ENCODE measurements at regions not wholly inside any gene's neighbourhood (a gene's known extent, or its start where the extent isn't known, plus 50 kb on each side); places are given as distances from the start of the nearest gene placed in this dataset.

DNA sequence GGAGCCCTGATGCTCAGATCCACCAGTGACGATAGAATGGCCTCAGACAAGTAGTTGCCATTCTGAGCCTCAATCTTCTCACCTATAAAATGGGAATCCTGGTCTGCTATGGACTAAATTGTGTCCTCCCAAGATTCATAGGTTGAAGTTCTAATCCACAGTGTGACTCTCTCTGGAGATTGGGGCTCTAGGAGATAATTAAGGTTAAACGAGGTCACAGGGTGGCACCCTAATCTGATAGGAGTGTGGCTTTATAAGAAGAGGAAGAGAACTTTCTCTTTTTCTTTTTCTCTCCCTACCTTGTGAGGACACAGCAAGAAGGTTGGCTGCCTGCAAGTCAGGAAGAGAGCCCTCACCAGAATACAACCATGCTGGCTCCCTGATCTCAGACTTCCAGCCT lies 214.1 kb downstream of the KATNAL1 start:
- Histone ChIP-seq H3K27ac (no peak overlapping the region), H3K4me3 (ENCODE audit: low read depth, low read length) (no peak overlapping the region), H3K36me3 (replicated peaks) (no peaks in the 10 kb centered on the region), H3K27me3 (replicated peaks) (no peaks in the 10 kb centered on the region)
- TF ChIP-seq, protein P1, sequence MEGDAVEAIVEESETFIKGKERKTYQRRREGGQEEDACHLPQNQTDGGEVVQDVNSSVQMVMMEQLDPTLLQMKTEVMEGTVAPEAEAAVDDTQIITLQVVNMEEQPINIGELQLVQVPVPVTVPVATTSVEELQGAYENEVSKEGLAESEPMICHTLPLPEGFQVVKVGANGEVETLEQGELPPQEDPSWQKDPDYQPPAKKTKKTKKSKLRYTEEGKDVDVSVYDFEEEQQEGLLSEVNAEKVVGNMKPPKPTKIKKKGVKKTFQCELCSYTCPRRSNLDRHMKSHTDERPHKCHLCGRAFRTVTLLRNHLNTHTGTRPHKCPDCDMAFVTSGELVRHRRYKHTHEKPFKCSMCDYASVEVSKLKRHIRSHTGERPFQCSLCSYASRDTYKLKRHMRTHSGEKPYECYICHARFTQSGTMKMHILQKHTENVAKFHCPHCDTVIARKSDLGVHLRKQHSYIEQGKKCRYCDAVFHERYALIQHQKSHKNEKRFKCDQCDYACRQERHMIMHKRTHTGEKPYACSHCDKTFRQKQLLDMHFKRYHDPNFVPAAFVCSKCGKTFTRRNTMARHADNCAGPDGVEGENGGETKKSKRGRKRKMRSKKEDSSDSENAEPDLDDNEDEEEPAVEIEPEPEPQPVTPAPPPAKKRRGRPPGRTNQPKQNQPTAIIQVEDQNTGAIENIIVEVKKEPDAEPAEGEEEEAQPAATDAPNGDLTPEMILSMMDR (IDR thresholded peaks at IDR 0.05; ENCODE audit: low read depth, low read length, missing control alignments) = no peak
- in situ Hi-C loops (cut with HindIII; ENCODE audit: low pct_ligation_motif_present, low sequenced_read_pairs) = no loop called here
- no peak for DNase-seq

DNA sequence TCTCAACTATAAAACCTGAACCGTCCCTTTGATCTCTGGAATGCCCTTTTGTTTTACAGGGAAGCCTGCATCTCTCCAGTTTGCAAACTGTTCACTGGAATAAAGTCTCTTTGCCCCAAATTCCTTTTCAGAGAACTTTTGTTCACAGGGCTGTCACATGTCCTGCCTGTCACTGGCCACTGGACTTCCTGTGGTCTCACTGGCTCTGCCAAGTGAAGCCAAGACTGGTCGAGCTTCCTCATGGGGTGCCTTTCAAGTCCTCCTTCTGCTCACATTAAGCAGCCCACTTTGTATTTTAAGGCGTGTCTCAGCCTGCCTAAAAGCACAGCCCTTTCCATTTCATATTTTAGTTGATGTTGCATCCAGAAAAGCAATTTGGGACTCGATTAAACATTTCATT lies 215.7 kb downstream of the KATNAL1 start:
- Histone ChIP-seq H3K36me3 (replicated peaks) (no peaks in the 10 kb centered on the region), H3K27ac (no peak overlapping the region), H3K27me3 (replicated peaks) (no peaks in the 10 kb centered on the region), H3K4me3 (ENCODE audit: low read depth, low read length) (no peak overlapping the region)
- DNase-seq = no peak
- in situ Hi-C loops (cut with HindIII; ENCODE audit: low pct_ligation_motif_present, low sequenced_read_pairs) = no loop called here
- TF ChIP-seq, protein P1 (IDR thresholded peaks at IDR 0.05; ENCODE audit: low read depth, low read length, missing control alignments) = no peak

DNA sequence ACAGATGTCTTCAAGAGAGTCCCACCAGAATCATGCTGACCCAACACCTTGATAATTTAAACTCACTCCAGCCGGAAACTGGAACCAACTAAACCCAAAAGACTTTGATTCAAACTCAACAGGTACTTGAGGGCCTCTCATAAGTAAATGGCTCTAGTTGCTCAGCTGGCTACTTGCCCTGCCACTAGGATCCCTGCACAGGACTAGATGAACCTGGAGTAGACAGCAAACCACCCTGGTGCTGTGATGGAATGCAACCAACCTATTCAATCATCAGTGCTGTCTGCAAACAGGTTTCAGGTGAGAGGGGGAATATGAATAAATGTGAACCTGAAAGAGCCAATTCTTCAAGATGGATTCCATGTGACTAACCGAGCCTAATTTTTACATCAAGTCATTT lies 216.3 kb downstream of the KATNAL1 start:
- Histone ChIP-seq H3K36me3 (replicated peaks) (no peaks in the 10 kb centered on the region), H3K27ac (no peak overlapping the region), H3K4me3 (ENCODE audit: low read depth, low read length) (no peak overlapping the region), H3K27me3 (replicated peaks) (no peaks in the 10 kb centered on the region)
- DNase-seq = no peak
- in situ Hi-C loops (cut with HindIII; ENCODE audit: low pct_ligation_motif_present, low sequenced_read_pairs) = no loop called here
- TF ChIP-seq, protein P1 (IDR thresholded peaks at IDR 0.05; ENCODE audit: low read depth, low read length, missing control alignments) = no peak

DNA sequence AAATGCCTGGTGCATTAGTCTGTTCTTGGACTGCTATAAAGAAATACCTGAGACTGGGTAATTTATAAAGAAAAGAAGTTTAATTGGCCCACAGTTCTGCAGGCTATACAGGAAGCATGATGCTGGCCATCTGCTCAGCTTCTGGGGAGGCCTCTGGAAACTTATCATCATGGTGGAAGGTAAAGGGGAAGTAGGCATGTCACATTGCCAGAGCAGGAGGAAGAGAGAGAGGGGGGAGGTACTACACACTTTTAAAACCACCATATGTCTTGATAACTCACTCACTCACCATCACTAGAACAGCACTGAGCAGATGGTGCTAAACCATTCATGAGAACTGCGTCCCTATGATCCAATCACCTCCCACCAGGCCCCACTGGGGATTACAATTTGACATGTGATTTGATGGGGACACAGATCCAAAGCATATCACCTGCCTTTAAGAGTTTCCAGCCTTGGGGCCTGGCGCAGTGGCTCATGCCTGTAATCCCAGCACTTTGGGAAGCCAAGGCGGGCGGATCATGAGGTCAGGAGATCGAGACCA lies 219.0 kb downstream of the KATNAL1 start:
- Histone ChIP-seq H3K36me3 (replicated peaks) (no peaks in the 10 kb centered on the region), H3K27me3 (replicated peaks) (no peaks in the 10 kb centered on the region), H3K27ac (no peak overlapping the region), H3K4me3 (ENCODE audit: low read depth, low read length) (no peak overlapping the region)
- DNase-seq = no peak
- in situ Hi-C loops (cut with HindIII; ENCODE audit: low pct_ligation_motif_present, low sequenced_read_pairs) = no loop called here
- TF ChIP-seq, protein P1 (IDR thresholded peaks at IDR 0.05; ENCODE audit: low read depth, low read length, missing control alignments) = no peak

DNA sequence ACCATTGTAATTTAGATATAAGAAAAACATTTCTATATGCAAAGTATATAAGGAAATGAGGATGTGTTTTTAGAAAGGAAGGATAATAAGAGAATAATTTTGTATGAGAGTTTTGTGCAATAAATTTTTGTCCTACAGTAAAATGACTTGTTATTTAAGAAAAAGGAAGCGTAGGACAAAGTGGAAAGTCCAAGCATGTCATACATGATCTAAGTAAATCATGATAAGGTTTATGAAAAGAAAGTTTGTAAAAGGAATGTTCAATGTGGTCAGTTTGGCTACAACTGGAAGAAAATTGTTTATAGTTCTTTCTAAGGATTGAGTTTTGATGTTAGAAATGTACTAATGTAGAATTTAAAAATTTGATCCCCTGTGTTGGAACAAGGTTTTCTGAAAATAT lies 222.3 kb downstream of the KATNAL1 start:
- H3K27ac ChIP-seq = no peak overlapping the region
- no peaks in the 10 kb centered on the region for H3K36me3 ChIP-seq (replicated peaks)
- no peak for DNase-seq
- TF ChIP-seq, protein P1 (IDR thresholded peaks at IDR 0.05; ENCODE audit: low read depth, low read length, missing control alignments) = no peak
- no peaks in the 10 kb centered on the region for H3K27me3 ChIP-seq (replicated peaks)
- no peak overlapping the region for H3K4me3 ChIP-seq (ENCODE audit: low read depth, low read length)
- in situ Hi-C loops (cut with HindIII; ENCODE audit: low pct_ligation_motif_present, low sequenced_read_pairs) = no loop called here

DNA sequence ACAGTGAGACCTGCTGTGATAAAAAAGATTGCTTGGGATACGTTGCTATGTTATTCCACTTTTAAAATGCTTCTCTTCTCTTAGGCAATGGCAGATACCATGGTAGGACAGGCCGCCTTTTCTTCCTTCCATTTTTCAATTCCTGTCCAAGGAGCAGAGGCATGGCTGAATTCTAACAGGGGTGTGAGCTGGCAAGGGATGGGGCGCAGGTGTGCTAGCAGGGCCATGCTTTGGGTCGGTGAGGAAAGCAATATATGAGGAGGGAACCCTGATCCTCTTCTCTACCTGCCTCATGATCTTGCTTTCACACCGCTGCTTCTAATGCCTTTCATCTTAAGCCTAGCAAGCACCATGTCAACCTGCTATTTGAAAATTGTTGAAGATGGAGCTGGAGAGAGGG lies 225.0 kb downstream of the KATNAL1 start:
- TF ChIP-seq, protein P1 (IDR thresholded peaks at IDR 0.05; ENCODE audit: low read depth, low read length, missing control alignments) = no peak
- no peak overlapping the region for H3K27ac ChIP-seq
- H3K36me3 ChIP-seq (replicated peaks) = no peaks in the 10 kb centered on the region
- no peaks in the 10 kb centered on the region for H3K27me3 ChIP-seq (replicated peaks)
- in situ Hi-C loops (cut with HindIII; ENCODE audit: low pct_ligation_motif_present, low sequenced_read_pairs) = no loop called here
- no peak for DNase-seq
- H3K4me3 ChIP-seq (ENCODE audit: low read depth, low read length) = no peak overlapping the region
